ENCODE measurements at regions not wholly inside any gene's neighbourhood (a gene's known extent, or its start where the extent isn't known, plus 50 kb on each side); places are given as distances from the start of the nearest gene placed in this dataset.
"Not testable (repeated sequence)": the region's sequence is repeated elsewhere in the genome, so short reads cannot be mapped to it uniquely, and the experiment has no call there.

GRCh38 chr2:111348316-111348715 lies 227.6 kb downstream of the BCL2L11 start:
- POLR2A ChIA-PET: not testable (repeated sequence)

GRCh38 chr2:111355022-111355817 lies 234.5 kb downstream of the BCL2L11 start:
- CTCF ChIA-PET; DNase-seq (ENCODE audit: low read depth, low spot score); H3K9me3 ChIP-seq (ENCODE audit: control insufficient read depth, insufficient read depth, low read length); POLR2A ChIA-PET; H3K4me3 ChIP-seq (ENCODE audit: low read depth, low read length); H3K27me3 ChIP-seq (ENCODE audit: control insufficient read depth, insufficient read depth, low read length): not testable (repeated sequence)
- H3K27ac ChIP-seq (ENCODE audit: low read depth, low read length): peak overlapping the region; percentile 39

More at GRCh38 chr2:111348316-111348715, 227.6 kb downstream of the BCL2L11 start:
- H3K4me3 ChIP-seq (ENCODE audit: low read depth, low read length); CTCF ChIA-PET; H3K27me3 ChIP-seq (ENCODE audit: control insufficient read depth, insufficient read depth, low read length); DNase-seq (ENCODE audit: low read depth, low spot score); H3K27ac ChIP-seq (ENCODE audit: low read depth, low read length); H3K9me3 ChIP-seq (ENCODE audit: control insufficient read depth, insufficient read depth, low read length): not testable (repeated sequence)

DNA sequence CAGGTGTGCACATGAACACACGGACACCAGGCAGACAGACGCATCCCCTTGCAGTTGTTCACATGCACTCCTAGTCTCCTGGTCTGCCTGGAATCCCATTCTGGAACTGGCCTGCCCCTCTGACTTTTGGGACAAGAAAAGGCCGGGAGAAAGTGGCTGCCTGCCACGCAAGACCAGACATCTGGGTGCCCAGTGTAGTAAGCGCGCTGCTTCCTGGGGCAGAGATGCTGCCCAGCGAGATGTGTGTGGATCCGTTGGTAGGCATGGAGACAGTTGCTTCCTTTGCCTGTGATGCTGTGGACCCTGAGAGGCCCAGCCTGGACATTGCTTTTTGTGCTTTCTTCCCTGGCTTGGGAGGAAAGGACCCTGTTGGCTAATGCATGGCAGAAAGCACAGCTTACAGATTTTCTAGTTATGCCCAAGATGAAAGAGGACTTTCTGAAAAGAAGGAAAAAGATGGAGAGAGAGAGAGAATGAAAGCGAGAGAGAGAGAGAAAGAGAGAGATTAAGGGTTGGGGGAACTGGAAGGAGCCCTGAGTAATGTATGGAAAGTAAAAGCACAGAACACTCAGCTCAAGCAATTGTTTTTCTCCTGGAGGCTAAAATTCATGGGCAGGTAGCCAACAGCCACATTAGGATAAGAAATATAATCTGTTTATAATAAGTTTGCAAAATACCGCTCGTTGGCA lies 235.3 kb downstream of the BCL2L11 start:
- H3K27me3 ChIP-seq (ENCODE audit: control insufficient read depth, insufficient read depth, low read length); H3K4me3 ChIP-seq (ENCODE audit: low read depth, low read length); H3K9me3 ChIP-seq (ENCODE audit: control insufficient read depth, insufficient read depth, low read length); H3K27ac ChIP-seq (ENCODE audit: low read depth, low read length); POLR2A ChIA-PET; DNase-seq (ENCODE audit: low read depth, low spot score); CTCF ChIA-PET: not testable (repeated sequence)

DNA sequence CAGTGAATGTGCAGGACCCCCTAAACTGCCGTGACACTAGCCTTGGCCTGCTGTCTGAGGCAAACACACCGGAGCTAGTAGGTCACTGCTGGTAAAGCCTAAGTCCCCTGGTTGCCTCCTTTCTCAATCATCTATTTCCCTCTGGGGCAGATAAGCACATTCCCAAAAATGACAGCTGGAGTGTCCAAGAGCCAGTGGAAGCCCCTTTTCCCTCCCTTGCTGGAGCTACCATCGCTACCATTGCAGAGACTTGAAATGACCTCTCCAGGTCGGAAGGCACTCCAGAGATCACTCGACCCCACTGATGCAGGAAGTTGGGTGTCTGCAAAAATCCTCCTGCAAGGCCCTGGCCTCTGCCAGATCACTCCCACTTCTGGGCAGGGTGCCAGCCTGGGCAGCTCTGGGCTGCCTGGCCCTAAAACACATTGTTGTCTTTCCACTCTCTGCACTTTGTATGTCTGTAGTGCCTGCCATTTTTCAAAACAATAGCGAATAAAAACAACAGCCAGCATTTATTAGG lies 235.9 kb downstream of the BCL2L11 start:
- DNase-seq (ENCODE audit: low read depth, low spot score); H3K27ac ChIP-seq (ENCODE audit: low read depth, low read length); H3K4me3 ChIP-seq (ENCODE audit: low read depth, low read length); CTCF ChIA-PET; H3K9me3 ChIP-seq (ENCODE audit: control insufficient read depth, insufficient read depth, low read length); H3K27me3 ChIP-seq (ENCODE audit: control insufficient read depth, insufficient read depth, low read length); POLR2A ChIA-PET: not testable (repeated sequence)

- DNase-seq (ENCODE audit: low read depth, low spot score): not testable (repeated sequence)
- POLR2A ChIA-PET: interaction anchor here (0.6 kb wide), 1 partner anchor 302 kb away, joined by 3 read pairs; no protein-coding TSS in a partner anchor
Measured at GRCh38 chr2:111365986-111366640, 245.4 kb downstream of the BCL2L11 start.

DNA sequence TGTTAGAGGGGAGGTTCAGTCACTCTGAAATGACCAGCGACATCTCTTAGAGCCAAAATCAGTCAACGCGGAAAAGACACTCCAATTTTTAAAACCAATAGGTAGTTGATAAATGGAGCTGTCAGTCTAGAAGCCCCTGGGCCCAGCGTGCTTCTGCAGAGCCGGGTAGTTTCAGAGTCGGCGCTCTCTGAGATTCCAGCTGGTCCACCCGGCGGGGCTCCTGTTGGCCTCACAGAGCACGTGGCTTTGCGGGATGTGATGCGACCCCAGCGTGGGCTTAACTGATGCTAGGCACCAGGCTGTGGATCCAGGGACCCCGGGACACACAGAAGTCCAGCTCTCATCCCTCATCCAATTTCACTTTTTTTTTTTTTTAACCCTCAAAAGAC lies 245.9 kb downstream of the BCL2L11 start:
- H3K27ac ChIP-seq (ENCODE audit: low read depth, low read length); CTCF ChIA-PET; H3K4me3 ChIP-seq (ENCODE audit: low read depth, low read length); DNase-seq (ENCODE audit: low read depth, low spot score); H3K27me3 ChIP-seq (ENCODE audit: control insufficient read depth, insufficient read depth, low read length); H3K9me3 ChIP-seq (ENCODE audit: control insufficient read depth, insufficient read depth, low read length): not testable (repeated sequence)
- POLR2A ChIA-PET: interaction anchor here (0.6 kb wide), 1 partner anchor 302 kb away, joined by 3 read pairs; no protein-coding TSS in a partner anchor

More at GRCh38 chr2:111365986-111366640, 245.4 kb downstream of the BCL2L11 start:
- H3K27ac ChIP-seq (ENCODE audit: low read depth, low read length); CTCF ChIA-PET; H3K4me3 ChIP-seq (ENCODE audit: low read depth, low read length); H3K9me3 ChIP-seq (ENCODE audit: control insufficient read depth, insufficient read depth, low read length); H3K27me3 ChIP-seq (ENCODE audit: control insufficient read depth, insufficient read depth, low read length): not testable (repeated sequence)

GRCh38 chr2:111367080-111367479 lies 246.4 kb downstream of the BCL2L11 start:
- H3K27me3 ChIP-seq (ENCODE audit: control insufficient read depth, insufficient read depth, low read length); H3K4me3 ChIP-seq (ENCODE audit: low read depth, low read length); POLR2A ChIA-PET; H3K27ac ChIP-seq (ENCODE audit: low read depth, low read length); H3K9me3 ChIP-seq (ENCODE audit: control insufficient read depth, insufficient read depth, low read length); DNase-seq (ENCODE audit: low read depth, low spot score); CTCF ChIA-PET: not testable (repeated sequence)

DNA sequence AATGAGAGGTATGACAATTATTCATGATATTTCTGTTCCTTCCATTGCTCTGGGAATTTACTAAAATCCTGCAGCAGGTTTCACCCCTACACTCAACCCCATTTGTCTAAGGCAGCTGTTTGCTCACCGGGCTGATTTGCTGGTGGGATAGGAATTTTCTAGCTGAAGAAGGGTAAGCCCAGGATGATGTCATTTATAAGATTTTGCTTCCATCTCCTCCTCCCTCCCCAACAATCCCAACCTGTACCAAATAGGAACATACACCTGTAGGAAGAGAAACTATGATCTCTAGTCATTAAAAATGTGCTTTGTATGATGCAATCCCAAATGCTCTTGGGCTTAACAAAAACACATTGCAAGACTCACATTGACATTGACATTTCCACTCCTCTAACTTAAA lies 247.2 kb downstream of the BCL2L11 start:
- H3K27me3 ChIP-seq (ENCODE audit: control insufficient read depth, insufficient read depth, low read length); H3K9me3 ChIP-seq (ENCODE audit: control insufficient read depth, insufficient read depth, low read length); H3K27ac ChIP-seq (ENCODE audit: low read depth, low read length); POLR2A ChIA-PET; CTCF ChIA-PET; H3K4me3 ChIP-seq (ENCODE audit: low read depth, low read length): not testable (repeated sequence)
- DNase-seq (ENCODE audit: low read depth, low spot score): peak; percentile 15

- H3K4me3 ChIP-seq (ENCODE audit: low read depth, low read length); H3K27ac ChIP-seq (ENCODE audit: low read depth, low read length); CTCF ChIA-PET; H3K27me3 ChIP-seq (ENCODE audit: control insufficient read depth, insufficient read depth, low read length); DNase-seq (ENCODE audit: low read depth, low spot score); H3K9me3 ChIP-seq (ENCODE audit: control insufficient read depth, insufficient read depth, low read length); POLR2A ChIA-PET: not testable (repeated sequence)
Measured at GRCh38 chr2:111368288-111368687, 247.6 kb downstream of the BCL2L11 start.

DNA sequence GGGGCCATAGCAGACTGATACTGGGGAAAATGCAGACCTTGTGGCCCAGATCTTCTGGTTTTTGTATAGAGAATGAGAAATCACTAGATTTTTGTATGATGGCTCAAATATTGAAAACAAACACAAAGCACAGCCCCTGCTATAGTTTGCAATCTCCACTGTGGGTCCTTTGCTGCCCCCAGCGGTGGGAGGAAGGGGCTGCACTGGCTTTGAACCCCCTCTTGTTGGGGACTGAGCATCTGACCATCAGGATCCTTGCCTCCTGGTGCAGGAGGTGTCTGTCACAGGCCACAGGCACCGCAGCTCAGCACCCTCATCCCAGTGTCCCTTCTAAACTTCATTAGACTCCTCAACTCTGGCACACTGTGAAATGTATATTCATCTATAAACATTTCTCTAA lies 252.3 kb downstream of the BCL2L11 start:
- POLR2A ChIA-PET; DNase-seq (ENCODE audit: low read depth, low spot score); H3K9me3 ChIP-seq (ENCODE audit: control insufficient read depth, insufficient read depth, low read length); CTCF ChIA-PET; H3K27me3 ChIP-seq (ENCODE audit: control insufficient read depth, insufficient read depth, low read length); H3K4me3 ChIP-seq (ENCODE audit: low read depth, low read length); H3K27ac ChIP-seq (ENCODE audit: low read depth, low read length): not testable (repeated sequence)

DNA sequence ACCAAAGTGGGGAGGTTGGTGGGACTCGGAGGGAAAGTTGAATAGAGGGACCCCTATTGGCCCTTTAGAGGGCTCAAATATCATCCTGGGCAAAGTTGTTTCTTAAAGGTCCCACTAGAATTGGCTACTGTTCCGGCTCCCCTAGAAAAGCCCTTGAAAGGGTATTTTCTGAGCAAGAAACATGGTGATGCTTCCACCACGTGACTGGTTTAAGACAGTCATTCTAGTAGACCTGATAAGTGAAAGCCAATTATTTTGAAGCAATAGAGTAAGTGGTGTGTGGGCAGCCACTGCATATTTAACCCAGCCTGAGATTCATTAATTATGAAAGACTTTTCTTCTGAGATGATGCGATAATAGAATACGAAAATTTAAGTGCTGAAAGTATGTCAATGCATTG lies 253.3 kb downstream of the BCL2L11 start:
- H3K4me3 ChIP-seq (ENCODE audit: low read depth, low read length); CTCF ChIA-PET; POLR2A ChIA-PET; DNase-seq (ENCODE audit: low read depth, low spot score); H3K9me3 ChIP-seq (ENCODE audit: control insufficient read depth, insufficient read depth, low read length); H3K27ac ChIP-seq (ENCODE audit: low read depth, low read length); H3K27me3 ChIP-seq (ENCODE audit: control insufficient read depth, insufficient read depth, low read length): not testable (repeated sequence)

DNA sequence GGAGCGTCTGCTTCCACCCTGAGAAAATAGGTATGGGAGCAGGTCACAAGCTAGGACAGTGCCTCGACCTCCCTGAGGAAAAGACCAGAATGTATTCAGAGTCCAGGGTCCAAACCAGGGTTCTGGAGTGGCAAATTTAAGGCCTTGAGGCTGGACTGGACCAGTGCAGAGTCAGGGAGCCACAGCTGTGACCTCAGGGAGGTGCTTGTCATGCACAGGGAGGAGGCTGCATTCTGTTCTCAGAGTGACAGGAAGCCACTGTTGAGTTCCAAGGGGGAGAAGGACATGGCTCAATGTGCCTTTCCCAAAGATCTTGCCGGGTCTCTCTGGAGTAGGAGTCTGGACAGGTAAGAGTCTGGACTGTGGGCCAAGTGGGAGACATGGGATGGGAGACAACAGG lies 254.0 kb downstream of the BCL2L11 start:
- H3K4me3 ChIP-seq (ENCODE audit: low read depth, low read length); H3K9me3 ChIP-seq (ENCODE audit: control insufficient read depth, insufficient read depth, low read length); POLR2A ChIA-PET; CTCF ChIA-PET; DNase-seq (ENCODE audit: low read depth, low spot score); H3K27me3 ChIP-seq (ENCODE audit: control insufficient read depth, insufficient read depth, low read length); H3K27ac ChIP-seq (ENCODE audit: low read depth, low read length): not testable (repeated sequence)
